ENCODE measurements at regions not wholly inside any gene's neighbourhood (a gene's known extent, or its start where the extent isn't known, plus 50 kb on each side); places are given as distances from the start of the nearest gene placed in this dataset.
"Not testable (repeated sequence)": the region's sequence is repeated elsewhere in the genome, so short reads cannot be mapped to it uniquely, and the experiment has no call there.

GRCh38 chr12:8282181-8282580, 54.8 kb upstream of the FAM90A1 start:
- H3K4me1 ChIP-seq; H3K36me3 ChIP-seq; H3K4me3 ChIP-seq; DNase-seq (ENCODE audit: low spot score in 2 of 2); H3K27me3 ChIP-seq; H3K27ac ChIP-seq; H3K9me3 ChIP-seq; intact Hi-C loops (cut with DNase I): not testable (repeated sequence)

- H3K27ac ChIP-seq; H3K9me3 ChIP-seq; intact Hi-C loops (cut with DNase I); H3K27me3 ChIP-seq; H3K4me3 ChIP-seq; DNase-seq (ENCODE audit: low spot score in 2 of 2); H3K4me1 ChIP-seq; H3K36me3 ChIP-seq: not testable (repeated sequence)
Measured at GRCh38 chr12:8285681-8286080, 58.3 kb upstream of the FAM90A1 start.

GRCh38 chr12:8291764-8292163, 64.3 kb upstream of the FAM90A1 start:
- H3K27ac ChIP-seq; H3K27me3 ChIP-seq; H3K4me1 ChIP-seq; intact Hi-C loops (cut with DNase I); H3K36me3 ChIP-seq; H3K4me3 ChIP-seq; DNase-seq (ENCODE audit: low spot score in 2 of 2); H3K9me3 ChIP-seq: not testable (repeated sequence)

GRCh38 chr12:8294662-8295061, 67.2 kb upstream of the FAM90A1 start:
- intact Hi-C loops (cut with DNase I); H3K36me3 ChIP-seq; H3K9me3 ChIP-seq; H3K4me1 ChIP-seq; H3K4me3 ChIP-seq; DNase-seq (ENCODE audit: low spot score in 2 of 2); H3K27ac ChIP-seq; H3K27me3 ChIP-seq: not testable (repeated sequence)

- H3K9me3 ChIP-seq; H3K4me1 ChIP-seq; H3K4me3 ChIP-seq; intact Hi-C loops (cut with DNase I); DNase-seq (ENCODE audit: low spot score in 2 of 2); H3K27me3 ChIP-seq; H3K27ac ChIP-seq; H3K36me3 ChIP-seq: not testable (repeated sequence)
Measured at GRCh38 chr12:8308611-8309010, 81.2 kb upstream of the FAM90A1 start.

GRCh38 chr12:8315997-8316396, 88.6 kb upstream of the FAM90A1 start:
- H3K4me3 ChIP-seq; H3K27me3 ChIP-seq; DNase-seq (ENCODE audit: low spot score in 2 of 2); intact Hi-C loops (cut with DNase I); H3K9me3 ChIP-seq; H3K4me1 ChIP-seq; H3K36me3 ChIP-seq; H3K27ac ChIP-seq: not testable (repeated sequence)

- H3K4me1 ChIP-seq; H3K36me3 ChIP-seq; intact Hi-C loops (cut with DNase I); H3K27me3 ChIP-seq; H3K9me3 ChIP-seq; H3K4me3 ChIP-seq; DNase-seq (ENCODE audit: low spot score in 2 of 2); H3K27ac ChIP-seq: not testable (repeated sequence)
Measured at GRCh38 chr12:8317675-8318074, 90.3 kb upstream of the FAM90A1 start.

- H3K27ac ChIP-seq; H3K27me3 ChIP-seq; H3K36me3 ChIP-seq; H3K4me1 ChIP-seq; intact Hi-C loops (cut with DNase I); DNase-seq (ENCODE audit: low spot score in 2 of 2); H3K9me3 ChIP-seq; H3K4me3 ChIP-seq: not testable (repeated sequence)
Measured at GRCh38 chr12:8320251-8320730, 92.9 kb upstream of the FAM90A1 start.

- DNase-seq (ENCODE audit: low spot score in 2 of 2); H3K4me1 ChIP-seq; intact Hi-C loops (cut with DNase I); H3K27ac ChIP-seq; H3K9me3 ChIP-seq; H3K36me3 ChIP-seq; H3K4me3 ChIP-seq; H3K27me3 ChIP-seq: not testable (repeated sequence)
Measured at GRCh38 chr12:8320791-8321370, 93.5 kb upstream of the FAM90A1 start.

GRCh38 chr12:8325145-8325839, 97.9 kb upstream of the FAM90A1 start:
- DNase-seq (ENCODE audit: low spot score in 2 of 2); H3K4me1 ChIP-seq; H3K4me3 ChIP-seq; H3K27ac ChIP-seq; H3K27me3 ChIP-seq; intact Hi-C loops (cut with DNase I); H3K9me3 ChIP-seq; H3K36me3 ChIP-seq: not testable (repeated sequence)

- H3K27me3 ChIP-seq; intact Hi-C loops (cut with DNase I); H3K9me3 ChIP-seq; H3K4me1 ChIP-seq; DNase-seq (ENCODE audit: low spot score in 2 of 2); H3K27ac ChIP-seq; H3K4me3 ChIP-seq; H3K36me3 ChIP-seq: not testable (repeated sequence)
Measured at GRCh38 chr12:8328835-8329234, 101.4 kb upstream of the FAM90A1 start.

- H3K4me3 ChIP-seq; DNase-seq (ENCODE audit: low spot score in 2 of 2); intact Hi-C loops (cut with DNase I); H3K27ac ChIP-seq; H3K4me1 ChIP-seq; H3K36me3 ChIP-seq; H3K27me3 ChIP-seq; H3K9me3 ChIP-seq: not testable (repeated sequence)
Measured at GRCh38 chr12:8332373-8332772, 105.0 kb upstream of the FAM90A1 start.

GRCh38 chr12:8351073-8351472, 104.7 kb upstream of the CLEC6A start:
- H3K27ac ChIP-seq; intact Hi-C loops (cut with DNase I); DNase-seq (ENCODE audit: low spot score in 2 of 2); H3K9me3 ChIP-seq; H3K4me1 ChIP-seq; H3K36me3 ChIP-seq; H3K27me3 ChIP-seq; H3K4me3 ChIP-seq: not testable (repeated sequence)

- H3K27me3 ChIP-seq; H3K9me3 ChIP-seq; H3K4me1 ChIP-seq; DNase-seq (ENCODE audit: low spot score in 2 of 2); H3K36me3 ChIP-seq; H3K27ac ChIP-seq; H3K4me3 ChIP-seq; intact Hi-C loops (cut with DNase I): not testable (repeated sequence)
Measured at GRCh38 chr12:8354741-8355140, 101.0 kb upstream of the CLEC6A start.

- H3K4me3 ChIP-seq; H3K36me3 ChIP-seq; H3K27ac ChIP-seq; intact Hi-C loops (cut with DNase I); H3K9me3 ChIP-seq; H3K4me1 ChIP-seq; DNase-seq (ENCODE audit: low spot score in 2 of 2); H3K27me3 ChIP-seq: not testable (repeated sequence)
Measured at GRCh38 chr12:8355531-8355930, 100.2 kb upstream of the CLEC6A start.

All from ascending aorta (tissue), 2 donors.